HG03520 (cell line): ENCODE measurements at regions not wholly inside any gene's neighbourhood (a gene's known extent, or its start where the extent isn't known, plus 50 kb on each side); places are given as distances from the start of the nearest gene placed in this dataset.

Experiments
- ATAC-seq: cut with Tn5 transposase; IDR thresholded peaks from one replicate; pipeline ENCODE4 v1.9.1; 2021; ENCODE audit warnings: mild to moderate bottlenecking, moderate library complexity; ENCODE audit not compliant: unreplicated experiment

DNA sequence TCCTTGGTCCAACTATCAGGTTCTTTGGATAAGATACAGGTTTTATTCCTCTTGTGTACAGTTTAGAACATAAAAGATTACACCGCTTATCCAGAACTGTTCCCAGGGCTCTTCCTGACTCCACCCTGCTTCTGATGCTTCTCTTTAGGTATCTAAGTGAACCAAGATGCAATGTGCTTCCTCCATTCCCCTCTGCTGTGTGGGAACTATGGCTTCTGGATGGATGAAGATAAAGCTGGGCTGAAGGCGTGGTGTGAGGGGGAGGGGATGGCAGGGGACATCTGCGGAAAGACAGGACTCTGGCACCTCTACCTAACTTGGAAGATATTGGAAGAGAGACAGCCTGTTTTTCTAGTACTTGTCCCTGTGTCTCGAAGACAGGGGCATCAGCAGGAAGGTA is 209.9 kb upstream of the TBX20 start:
- no peak for ATAC-seq

- ATAC-seq: no peak
Measured at GRCh38 chr7:35463176-35463700, 209.3 kb upstream of the TBX20 start.

- ATAC-seq: no peak
Measured at GRCh38 chr7:35454575-35455385, 200.9 kb upstream of the TBX20 start.

DNA sequence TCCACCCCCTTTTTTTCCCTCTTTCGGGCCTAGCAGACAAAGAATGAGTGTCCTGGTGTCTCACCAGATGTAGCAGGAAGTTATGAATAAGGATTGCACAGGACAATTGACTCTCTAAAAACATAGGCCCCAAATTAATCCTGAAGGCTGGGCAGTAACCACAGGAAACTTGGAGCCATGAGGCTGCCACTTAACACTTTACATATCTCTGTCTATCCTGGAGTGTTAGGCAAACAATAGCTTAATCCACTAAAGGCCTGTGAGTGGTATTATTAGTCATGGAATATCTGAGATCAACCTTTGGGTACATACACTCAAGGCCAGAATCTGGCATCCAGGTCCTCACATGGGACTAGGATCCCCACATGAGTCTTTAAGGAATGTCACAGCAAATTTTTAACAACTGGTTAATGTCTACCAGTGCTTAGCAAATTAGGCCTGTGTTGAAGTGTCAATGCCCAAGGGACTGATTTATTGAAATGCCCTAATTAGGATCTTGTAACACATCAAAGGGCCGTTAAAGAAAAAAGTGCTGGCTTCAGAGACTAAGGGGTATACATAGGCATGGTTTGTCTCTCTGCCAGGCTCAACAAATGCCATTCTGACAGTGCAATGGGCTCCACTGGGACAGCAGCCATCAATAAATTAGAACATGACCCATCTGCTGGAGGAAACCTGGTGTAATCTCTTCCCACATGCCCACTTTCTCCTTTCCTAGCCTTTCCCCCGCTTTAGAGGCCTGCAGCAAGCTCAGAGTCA is 196.7 kb upstream of the TBX20 start:
- no peak for ATAC-seq

DNA sequence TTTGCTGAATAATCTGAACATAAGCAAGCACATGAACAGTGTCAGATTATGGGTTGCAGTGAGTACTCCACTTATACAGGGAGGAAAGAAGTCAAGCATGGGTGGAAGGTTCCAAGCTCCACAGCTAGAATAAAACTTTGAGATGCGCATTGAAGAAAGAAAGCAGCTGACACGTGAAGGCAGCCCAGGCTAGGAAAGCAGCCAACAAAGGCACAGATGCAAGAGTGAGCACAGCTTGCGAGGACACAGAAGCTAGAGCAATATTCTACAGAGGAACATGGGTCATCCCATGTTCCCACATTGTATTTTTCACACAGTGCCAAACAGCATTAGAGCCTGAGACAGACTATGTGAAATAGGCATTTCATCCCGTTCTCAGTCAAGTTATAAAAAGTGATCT is 194.6 kb upstream of the TBX20 start:
- ATAC-seq: no peak

GRCh38 chr7:35446091-35446490 is 192.2 kb upstream of the TBX20 start:
- no peak for ATAC-seq

GRCh38 chr7:35437619-35438275 is 183.8 kb upstream of the TBX20 start:
- ATAC-seq: no peak

DNA sequence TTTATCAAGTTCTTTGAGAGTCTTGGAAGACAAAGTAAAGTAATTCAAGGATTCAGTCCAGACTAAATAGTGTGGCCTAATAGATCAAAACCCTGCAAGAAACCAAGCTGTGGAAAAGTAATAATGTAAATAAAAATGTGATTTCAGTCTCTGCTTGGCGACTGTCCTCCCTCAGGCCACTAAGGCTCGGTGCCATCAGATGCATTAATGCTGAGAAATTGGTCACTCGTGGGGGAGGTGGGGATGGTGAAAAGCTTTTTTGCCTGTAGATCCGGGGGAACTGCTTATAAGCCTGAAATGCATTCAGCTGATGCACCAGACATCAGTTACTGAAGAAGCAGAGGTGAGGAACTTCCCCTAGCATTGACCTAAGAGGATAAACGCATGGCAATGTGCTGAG is 182.6 kb upstream of the TBX20 start:
- ATAC-seq: no peak

DNA sequence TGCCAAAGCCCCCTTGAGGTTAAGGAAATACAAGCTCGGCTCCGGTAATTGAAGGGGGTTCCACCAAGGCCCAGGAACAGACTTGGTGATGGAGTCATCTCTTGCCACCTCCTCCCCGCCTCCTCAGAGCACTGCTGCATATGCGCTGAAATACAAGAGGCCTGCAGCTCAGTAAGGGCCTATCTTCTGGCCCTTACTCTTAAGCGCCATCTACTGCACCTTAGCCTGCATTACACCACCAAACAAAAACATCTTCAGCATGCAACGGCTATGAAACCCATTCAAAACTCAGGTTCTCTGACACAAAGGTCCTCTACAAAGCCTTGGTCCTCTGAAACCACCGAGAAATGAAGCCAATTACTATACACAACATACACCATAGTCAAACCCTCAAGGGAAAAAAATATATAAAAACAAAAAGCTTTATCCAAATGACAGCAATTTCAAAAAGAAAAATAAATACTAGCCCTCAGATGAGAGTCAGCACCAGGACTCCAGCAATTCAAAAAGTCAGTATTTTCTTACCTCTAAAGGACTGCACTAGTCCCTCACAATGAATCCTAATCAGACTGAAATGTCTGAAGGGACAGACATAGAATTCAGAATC is 176.8 kb upstream of the TBX20 start:
- no peak for ATAC-seq

DNA sequence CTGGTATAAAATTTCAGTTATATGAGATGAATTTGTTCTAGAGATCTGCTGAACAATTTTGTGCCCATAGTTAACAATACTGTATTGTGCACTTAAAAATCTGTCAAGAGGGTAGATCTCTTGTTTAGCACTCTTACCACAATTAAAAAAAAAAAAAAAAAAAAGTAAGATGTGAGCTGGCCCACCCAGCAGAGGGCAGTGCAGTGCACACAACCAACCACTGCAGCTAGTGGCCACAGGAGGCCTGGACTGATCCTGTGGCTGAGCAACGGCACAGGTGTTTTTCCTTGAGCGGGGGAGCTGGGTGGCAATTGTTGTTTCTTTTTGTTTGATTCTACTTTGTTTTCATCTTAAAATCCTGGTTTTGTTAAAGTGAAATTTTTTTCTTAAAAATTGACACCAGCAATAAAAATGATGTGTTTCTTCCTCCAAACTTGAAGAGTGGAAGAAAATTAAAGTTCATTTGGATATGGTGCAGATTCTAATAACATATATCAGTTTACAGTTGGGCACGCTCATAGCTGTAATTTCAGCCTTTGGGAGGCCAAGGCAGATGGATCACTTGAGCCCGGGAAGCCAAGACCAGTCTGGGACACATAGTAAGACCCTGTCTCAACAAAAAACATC is 171.1 kb upstream of the TBX20 start:
- peak; percentile 75 for ATAC-seq

DNA sequence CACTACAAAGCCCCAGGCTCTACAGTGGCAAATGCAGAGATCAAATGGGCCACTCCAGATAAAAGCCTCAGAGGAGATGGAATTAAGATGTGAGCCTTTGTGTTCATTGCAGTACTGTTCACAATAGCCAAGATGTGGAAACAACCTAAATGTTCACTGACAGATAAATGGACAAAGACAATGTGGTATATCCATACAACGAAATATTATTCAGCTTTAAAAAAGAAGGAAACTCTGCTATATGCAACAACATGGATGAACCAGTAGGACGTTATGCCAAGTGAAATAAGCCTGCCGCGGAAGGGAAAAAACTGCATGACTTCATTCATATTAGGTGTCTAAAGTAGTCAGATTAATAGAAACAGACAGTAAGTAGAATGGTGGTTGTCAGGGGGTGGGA is 170.5 kb upstream of the TBX20 start:
- no peak for ATAC-seq

GRCh38 chr7:35422715-35423114 is 168.8 kb upstream of the TBX20 start:
- ATAC-seq: no peak

GRCh38 chr7:35420656-35421055 is 166.8 kb upstream of the TBX20 start:
- ATAC-seq: no peak

- ATAC-seq: no peak
Measured at GRCh38 chr7:35419391-35419755, 165.5 kb upstream of the TBX20 start.

GRCh38 chr7:35418716-35419390 is 165.0 kb upstream of the TBX20 start:
- no peak for ATAC-seq

DNA sequence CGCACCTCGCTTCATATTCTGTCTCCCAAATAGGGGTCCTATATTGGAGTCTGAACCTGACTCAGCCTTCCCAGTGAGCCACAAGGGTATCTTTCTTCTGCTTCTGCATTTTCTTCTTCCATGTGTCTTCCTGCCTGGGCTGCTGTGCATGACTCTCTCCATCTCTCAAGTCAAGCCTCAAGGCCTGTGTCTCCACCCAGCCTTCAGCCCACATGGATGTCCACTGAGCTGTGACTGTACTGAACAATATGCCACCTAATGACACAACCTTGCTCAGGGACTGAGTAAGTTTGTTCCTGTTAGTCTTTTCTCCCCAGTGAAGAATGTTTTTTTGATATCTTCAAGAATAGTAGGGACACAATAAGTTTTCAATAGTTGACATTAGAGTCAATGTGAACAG is 162.7 kb upstream of the TBX20 start:
- ATAC-seq: no peak

DNA sequence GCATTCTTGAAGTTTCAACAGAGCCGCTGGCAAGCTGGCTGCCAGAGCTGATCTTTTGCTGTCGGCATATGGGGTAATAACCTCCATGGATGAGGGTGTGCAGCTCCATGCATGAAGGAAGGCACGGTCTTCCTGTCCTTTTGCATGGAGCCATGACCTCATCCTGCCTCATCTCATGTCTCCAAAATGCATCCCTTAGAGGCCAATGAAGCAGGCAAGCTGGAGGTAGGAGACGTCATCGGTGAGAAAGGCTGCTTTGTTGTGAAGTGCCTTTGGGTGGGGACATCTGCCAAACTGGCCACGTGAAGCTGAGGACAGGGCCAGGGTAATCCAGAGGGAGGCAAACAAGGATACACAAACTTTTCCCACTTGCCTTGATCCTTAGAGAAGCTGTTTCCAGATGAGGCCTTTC is 161.5 kb upstream of the TBX20 start:
- ATAC-seq: no peak

GRCh38 chr7:35411331-35411730 is 157.4 kb upstream of the TBX20 start:
- ATAC-seq: no peak

- no peak for ATAC-seq
Measured at GRCh38 chr7:35405461-35405860, 151.6 kb upstream of the TBX20 start.

- no peak for ATAC-seq
Measured at GRCh38 chr7:35401217-35401879, 147.4 kb upstream of the TBX20 start.
